ENCODE measurements at regions not wholly inside any gene's neighbourhood (a gene's known extent, or its start where the extent isn't known, plus 50 kb on each side); places are given as distances from the start of the nearest gene placed in this dataset.

- Histone ChIP-seq H3K9me3 (replicated peaks; ENCODE audit: control insufficient read depth, insufficient read depth, low read length) (no peaks in the 10 kb centered on the region), H3K36me3 (ENCODE audit: control insufficient read depth in 2 of 2, insufficient read depth in 2 of 2, low read length in 1 of 2) (no peaks in the 10 kb centered on the region), H3K4me2 (ENCODE audit: control insufficient read depth, insufficient read depth) (no peak overlapping the region), H3K79me2 (ENCODE audit: control insufficient read depth, insufficient read depth, low read length) (no peaks in the 10 kb centered on the region), H3K9ac (ENCODE audit: control insufficient read depth, insufficient read depth, low read length) (no peak overlapping the region), H3K27ac (ENCODE audit: control insufficient read depth, insufficient read depth) (no peak overlapping the region), H2AFZ (ENCODE audit: control insufficient read depth, low read depth, low read length) (no peak overlapping the region), H3K4me1 (ENCODE audit: control insufficient read depth, insufficient read depth, low read length) (no peaks in the 10 kb centered on the region), H4K20me1 (ENCODE audit: control insufficient read depth, insufficient read depth) (no peaks in the 10 kb centered on the region), H3K4me3 (no peak overlapping the region), H3K27me3 (replicated peaks in 1 of 2; ENCODE audit: control insufficient read depth in 2 of 2, insufficient read depth in 2 of 2, low read length in 1 of 2) (no peaks in the 10 kb centered on the region)
- 0% methylated on average over 1 of the region's 1 CpG for WGBS (ENCODE audit: insufficient coverage, insufficient replicate concordance, low lambda C conversion rate, missing lambda C conversion rate)
- CTCF ChIA-PET = interaction anchor here (1.2 kb wide), 1 partner anchor 28 kb away, joined by 4 read pairs; no protein-coding TSS in a partner anchor
- no peak for TF ChIP-seq RUNX3 (IDR thresholded peaks at IDR 0.05; ENCODE audit: low read length)
- POLR2A ChIA-PET = no interaction called here
- BruUV-seq (replicated peaks) = no TSS peak
- in situ Hi-C loops (cut with MboI) = no loop called here
- intact Hi-C loops (cut with micrococcal nuclease; ENCODE audit: unreplicated experiment) = no loop called here
- ATAC-seq (no peak), FAIRE-seq (no peak), DNase-seq (ENCODE audit: low read depth, low spot score) (no peak)
- SMC1A ChIA-PET (ENCODE audit: uncharacterized antibody, unreplicated experiment) = interaction anchor here (1.0 kb wide), 2 partner anchors 9 to 21 kb away, joined by 3 read pairs; no protein-coding TSS in a partner anchor
- RAD21 ChIA-PET (ENCODE audit: unreplicated experiment) = no interaction called here
Observed at GRCh38 chr4:79636991-79637390, 229.0 kb upstream of the GK2 start.

GRCh38 chr4:79634111-79634510, 226.1 kb upstream of the GK2 start:
- in situ Hi-C loops (cut with MboI) (no loop called here), intact Hi-C loops (cut with micrococcal nuclease; ENCODE audit: unreplicated experiment) (no loop called here)
- Histone ChIP-seq H3K4me2 (ENCODE audit: control insufficient read depth, insufficient read depth) (no peak overlapping the region), H3K9ac (ENCODE audit: control insufficient read depth, insufficient read depth, low read length) (no peak overlapping the region), H3K27me3 (replicated peaks in 1 of 2; ENCODE audit: control insufficient read depth in 2 of 2, insufficient read depth in 2 of 2, low read length in 1 of 2) (no peaks in the 10 kb centered on the region), H2AFZ (ENCODE audit: control insufficient read depth, low read depth, low read length) (no peak overlapping the region), H4K20me1 (ENCODE audit: control insufficient read depth, insufficient read depth) (no peaks in the 10 kb centered on the region), H3K4me3 (no peak overlapping the region), H3K79me2 (ENCODE audit: control insufficient read depth, insufficient read depth, low read length) (no peaks in the 10 kb centered on the region), H3K9me3 (replicated peaks; ENCODE audit: control insufficient read depth, insufficient read depth, low read length) (no peaks in the 10 kb centered on the region), H3K27ac (ENCODE audit: control insufficient read depth, insufficient read depth) (no peak overlapping the region), H3K4me1 (ENCODE audit: control insufficient read depth, insufficient read depth, low read length) (no peaks in the 10 kb centered on the region), H3K36me3 (ENCODE audit: control insufficient read depth in 2 of 2, insufficient read depth in 2 of 2, low read length in 1 of 2) (no peaks in the 10 kb centered on the region)
- WGBS (ENCODE audit: insufficient coverage, insufficient replicate concordance, low lambda C conversion rate, missing lambda C conversion rate) = 36% methylated on average over 9 of the region's 9 CpGs
- CTCF ChIA-PET = no interaction called here
- RAD21 ChIA-PET (ENCODE audit: unreplicated experiment) = no interaction called here
- FAIRE-seq (no peak), DNase-seq (ENCODE audit: low read depth, low spot score) (no peak), ATAC-seq (no peak)
- POLR2A ChIA-PET = no interaction called here
- SMC1A ChIA-PET (ENCODE audit: uncharacterized antibody, unreplicated experiment) = interaction anchor here (0.9 to 1.0 kb wide), 2 partner anchors 21 to 28 kb away, joined by 3 to 4 read pairs; no protein-coding TSS in a partner anchor
- TF ChIP-seq CREB1 (IDR thresholded peaks at IDR 0.05; ENCODE audit: low read depth) = no peak
- TF ChIP-seq SMC3 (IDR thresholded peaks at IDR 0.05; ENCODE audit: borderline replicate concordance, low read length) = no peak
- TF ChIP-seq BHLHE40 (IDR thresholded peaks at IDR 0.05; ENCODE audit: borderline replicate concordance in 1 of 2, low read depth in 2 of 2, low read length in 1 of 2) = no peak
- TF ChIP-seq EED (IDR thresholded peaks at IDR 0.05; ENCODE audit: low read depth) = no peak
- no TSS peak for BruUV-seq (replicated peaks)
